ENCODE measurements at regions not wholly inside any gene's neighbourhood (a gene's known extent, or its start where the extent isn't known, plus 50 kb on each side); places are given as distances from the start of the nearest gene placed in this dataset.

- Histone ChIP-seq H3K4me1 (ENCODE audit: control insufficient read depth in 2 of 2, insufficient read depth in 2 of 2, low read length in 2 of 2) (no peaks in the 10 kb centered on the region), H3K4me3 (ENCODE audit: low read length in 2 of 2) (no peak overlapping the region), H3K9ac (ENCODE audit: low read depth in 1 of 2, low read length in 2 of 2) (no peak overlapping the region), H3K36me3 (ENCODE audit: control insufficient read depth in 2 of 2, insufficient read depth in 2 of 2, low read length in 2 of 2) (no peaks in the 10 kb centered on the region), H3K27me3 (ENCODE audit: control insufficient read depth in 2 of 2, insufficient read depth in 2 of 2, low read length in 2 of 2) (no peaks in the 10 kb centered on the region), H3K9me3 (ENCODE audit: control insufficient read depth in 2 of 2, low read length in 2 of 2) (no peaks in the 10 kb centered on the region), H3K27ac (ENCODE audit: low read depth in 2 of 2, low read length in 2 of 2) (no peak overlapping the region)
Observed at GRCh38 chr11:92796744-92797143, 172.7 kb upstream of the MTNR1B start.

GRCh38 chr11:92797874-92798273 is 171.6 kb upstream of the MTNR1B start:
- Histone ChIP-seq H3K4me3 (ENCODE audit: low read length in 2 of 2) (no peak overlapping the region), H3K27ac (ENCODE audit: low read depth in 2 of 2, low read length in 2 of 2) (no peak overlapping the region)

DNA sequence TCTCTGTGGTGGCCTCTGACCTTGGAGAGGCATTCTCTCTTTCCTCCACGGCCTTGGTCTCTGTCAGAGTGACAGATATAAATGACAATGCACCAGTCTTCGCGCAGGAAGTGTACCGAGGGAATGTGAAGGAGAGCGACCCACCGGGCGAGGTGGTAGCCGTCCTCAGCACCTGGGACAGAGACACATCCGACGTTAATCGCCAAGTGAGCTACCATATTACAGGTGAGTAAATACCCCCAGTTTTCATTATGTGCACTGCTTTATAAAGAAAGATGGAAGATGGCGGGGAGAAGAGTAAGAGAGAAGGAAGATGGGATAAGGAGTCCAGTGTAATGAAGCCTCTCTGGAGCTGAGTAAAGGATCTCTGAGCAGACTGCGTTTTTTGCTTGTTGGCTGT is 167.8 kb upstream of the MTNR1B start:
- Histone ChIP-seq H3K36me3 (ENCODE audit: control insufficient read depth in 2 of 2, insufficient read depth in 2 of 2, low read length in 2 of 2) (no peaks in the 10 kb centered on the region), H3K4me1 (ENCODE audit: control insufficient read depth in 2 of 2, insufficient read depth in 2 of 2, low read length in 2 of 2) (no peaks in the 10 kb centered on the region), H3K9ac (ENCODE audit: low read depth in 1 of 2, low read length in 2 of 2) (no peak overlapping the region), H3K27me3 (ENCODE audit: control insufficient read depth in 2 of 2, insufficient read depth in 2 of 2, low read length in 2 of 2) (no peaks in the 10 kb centered on the region), H3K4me3 (ENCODE audit: low read length in 2 of 2) (no peak overlapping the region), H3K27ac (ENCODE audit: low read depth in 2 of 2, low read length in 2 of 2) (no peak overlapping the region), H3K9me3 (ENCODE audit: control insufficient read depth in 2 of 2, low read length in 2 of 2) (no peaks in the 10 kb centered on the region)

More at GRCh38 chr11:92797874-92798273, 171.6 kb upstream of the MTNR1B start:
- Histone ChIP-seq H3K36me3 (ENCODE audit: control insufficient read depth in 2 of 2, insufficient read depth in 2 of 2, low read length in 2 of 2) (no peaks in the 10 kb centered on the region), H3K9me3 (ENCODE audit: control insufficient read depth in 2 of 2, low read length in 2 of 2) (no peaks in the 10 kb centered on the region), H3K9ac (ENCODE audit: low read depth in 1 of 2, low read length in 2 of 2) (no peak overlapping the region), H3K4me1 (ENCODE audit: control insufficient read depth in 2 of 2, insufficient read depth in 2 of 2, low read length in 2 of 2) (no peaks in the 10 kb centered on the region), H3K27me3 (ENCODE audit: control insufficient read depth in 2 of 2, insufficient read depth in 2 of 2, low read length in 2 of 2) (no peaks in the 10 kb centered on the region)

DNA sequence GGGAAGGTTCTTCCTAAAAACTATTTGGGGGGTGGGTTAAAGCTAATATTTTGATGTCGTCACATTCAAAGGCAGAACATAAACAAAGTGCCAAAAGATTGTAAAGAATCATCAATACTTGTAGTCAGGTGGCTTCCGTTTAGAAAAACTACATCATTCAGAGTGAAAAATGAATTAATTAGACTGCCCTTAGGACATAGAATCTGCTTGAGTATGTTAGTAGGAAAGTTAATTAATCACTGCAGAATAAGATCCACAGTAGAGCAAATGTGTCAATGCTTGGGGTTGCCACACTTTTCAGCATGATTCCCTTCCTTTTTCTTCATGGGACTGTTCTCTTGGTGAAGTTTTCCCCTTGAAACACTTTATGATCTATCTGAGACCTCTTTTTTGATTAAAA is 166.8 kb upstream of the MTNR1B start:
- no peaks in the 10 kb centered on the region for H3K36me3 ChIP-seq (ENCODE audit: control insufficient read depth in 2 of 2, insufficient read depth in 2 of 2, low read length in 2 of 2)
- no peak overlapping the region for H3K9ac ChIP-seq (ENCODE audit: low read depth in 1 of 2, low read length in 2 of 2)
- no peaks in the 10 kb centered on the region for H3K4me1 ChIP-seq (ENCODE audit: control insufficient read depth in 2 of 2, insufficient read depth in 2 of 2, low read length in 2 of 2)
- H3K27me3 ChIP-seq (ENCODE audit: control insufficient read depth in 2 of 2, insufficient read depth in 2 of 2, low read length in 2 of 2) = no peaks in the 10 kb centered on the region
- no peak overlapping the region for H3K4me3 ChIP-seq (ENCODE audit: low read length in 2 of 2)
- H3K9me3 ChIP-seq (ENCODE audit: control insufficient read depth in 2 of 2, low read length in 2 of 2) = no peaks in the 10 kb centered on the region
- H3K27ac ChIP-seq (ENCODE audit: low read depth in 2 of 2, low read length in 2 of 2) = no peak overlapping the region

DNA sequence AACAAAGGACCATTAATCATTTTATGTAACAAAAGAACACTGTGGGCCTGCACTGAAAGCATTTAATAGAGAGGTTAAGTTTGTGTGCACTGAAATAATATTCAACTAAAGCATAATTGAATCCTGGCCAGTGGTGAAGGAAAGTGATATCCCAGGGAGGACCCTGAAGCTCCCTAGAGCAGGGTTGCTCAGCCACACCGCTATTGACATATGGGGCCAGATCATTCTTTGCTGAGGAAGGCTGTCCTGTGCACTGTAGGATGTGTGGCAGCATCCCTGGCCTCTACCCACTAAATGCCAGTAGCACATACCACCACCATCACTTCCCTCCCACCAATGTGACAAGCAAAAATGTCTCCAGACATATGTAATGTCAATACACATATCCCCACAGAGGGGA is 166.1 kb upstream of the MTNR1B start:
- Histone ChIP-seq H3K4me1 (ENCODE audit: control insufficient read depth in 2 of 2, insufficient read depth in 2 of 2, low read length in 2 of 2) (no peaks in the 10 kb centered on the region), H3K9me3 (ENCODE audit: control insufficient read depth in 2 of 2, low read length in 2 of 2) (no peaks in the 10 kb centered on the region), H3K36me3 (ENCODE audit: control insufficient read depth in 2 of 2, insufficient read depth in 2 of 2, low read length in 2 of 2) (no peaks in the 10 kb centered on the region), H3K27ac (ENCODE audit: low read depth in 2 of 2, low read length in 2 of 2) (no peak overlapping the region), H3K4me3 (ENCODE audit: low read length in 2 of 2) (no peak overlapping the region), H3K9ac (ENCODE audit: low read depth in 1 of 2, low read length in 2 of 2) (no peak overlapping the region), H3K27me3 (ENCODE audit: control insufficient read depth in 2 of 2, insufficient read depth in 2 of 2, low read length in 2 of 2) (no peaks in the 10 kb centered on the region)

- no peak overlapping the region for H3K9ac ChIP-seq (ENCODE audit: low read depth in 1 of 2, low read length in 2 of 2)
- no peaks in the 10 kb centered on the region for H3K9me3 ChIP-seq (ENCODE audit: control insufficient read depth in 2 of 2, low read length in 2 of 2)
- H3K4me3 ChIP-seq (ENCODE audit: low read length in 2 of 2) = no peak overlapping the region
- no peaks in the 10 kb centered on the region for H3K36me3 ChIP-seq (ENCODE audit: control insufficient read depth in 2 of 2, insufficient read depth in 2 of 2, low read length in 2 of 2)
- no peaks in the 10 kb centered on the region for H3K4me1 ChIP-seq (ENCODE audit: control insufficient read depth in 2 of 2, insufficient read depth in 2 of 2, low read length in 2 of 2)
- H3K27ac ChIP-seq (ENCODE audit: low read depth in 2 of 2, low read length in 2 of 2) = no peak overlapping the region
- H3K27me3 ChIP-seq (ENCODE audit: control insufficient read depth in 2 of 2, insufficient read depth in 2 of 2, low read length in 2 of 2) = no peaks in the 10 kb centered on the region
Observed at GRCh38 chr11:92804388-92804966, 165.0 kb upstream of the MTNR1B start.

DNA sequence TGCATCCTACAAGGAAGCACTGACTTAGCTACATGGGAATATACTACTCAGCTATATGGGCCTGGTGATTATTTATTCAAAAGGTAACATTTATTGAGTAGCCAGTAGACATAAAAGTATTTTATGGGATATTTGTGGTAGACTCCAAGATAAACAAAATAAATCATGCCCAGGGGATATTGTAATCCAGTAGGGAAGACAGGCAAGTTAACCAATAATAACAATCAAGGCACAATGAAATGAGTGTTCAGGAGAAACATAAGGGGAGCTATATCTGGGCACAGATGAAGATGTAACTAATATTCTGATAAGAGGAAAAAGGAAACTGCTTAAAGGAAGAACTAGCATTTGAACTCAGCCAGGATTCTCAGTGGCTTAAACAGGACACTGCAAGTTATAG is 161.4 kb upstream of the MTNR1B start:
- no peak overlapping the region for H3K4me3 ChIP-seq (ENCODE audit: low read length in 2 of 2)
- H3K4me1 ChIP-seq (ENCODE audit: control insufficient read depth in 2 of 2, insufficient read depth in 2 of 2, low read length in 2 of 2) = no peaks in the 10 kb centered on the region
- no peaks in the 10 kb centered on the region for H3K27me3 ChIP-seq (ENCODE audit: control insufficient read depth in 2 of 2, insufficient read depth in 2 of 2, low read length in 2 of 2)
- no peaks in the 10 kb centered on the region for H3K36me3 ChIP-seq (ENCODE audit: control insufficient read depth in 2 of 2, insufficient read depth in 2 of 2, low read length in 2 of 2)
- H3K9me3 ChIP-seq (ENCODE audit: control insufficient read depth in 2 of 2, low read length in 2 of 2) = no peaks in the 10 kb centered on the region
- no peak overlapping the region for H3K27ac ChIP-seq (ENCODE audit: low read depth in 2 of 2, low read length in 2 of 2)
- H3K9ac ChIP-seq (ENCODE audit: low read depth in 1 of 2, low read length in 2 of 2) = no peak overlapping the region

DNA sequence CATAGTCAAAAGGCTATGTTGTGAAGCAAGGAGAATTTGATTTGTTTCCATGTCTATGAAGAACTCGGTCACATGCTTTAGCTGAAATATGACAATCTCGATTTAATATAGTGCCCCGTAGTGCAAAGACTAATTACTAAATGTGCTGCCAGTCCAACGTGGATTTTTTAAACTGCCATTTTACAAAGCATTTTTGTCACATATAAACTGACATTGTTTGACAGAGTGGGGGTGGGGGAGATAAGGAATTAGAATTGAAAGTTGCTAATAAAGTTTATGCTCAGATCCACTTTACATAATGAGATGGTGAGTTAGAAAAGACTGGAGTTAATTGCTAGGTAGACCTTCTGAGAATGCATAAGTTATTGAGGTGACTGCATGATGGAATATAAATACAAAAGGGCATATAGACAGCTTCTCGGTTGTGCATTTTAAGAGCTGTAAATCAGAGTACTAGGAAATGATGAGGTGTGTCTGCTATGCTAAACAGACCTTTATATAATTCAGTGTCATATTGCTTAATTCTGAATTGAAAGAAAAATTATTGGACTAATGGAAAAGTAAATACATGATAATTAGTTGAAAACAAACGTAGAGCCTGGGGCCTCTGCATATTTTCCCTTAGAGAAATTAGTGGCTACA is 158.9 kb upstream of the MTNR1B start:
- H3K4me1 ChIP-seq (ENCODE audit: control insufficient read depth in 2 of 2, insufficient read depth in 2 of 2, low read length in 2 of 2) = no peaks in the 10 kb centered on the region
- H3K9me3 ChIP-seq (ENCODE audit: control insufficient read depth in 2 of 2, low read length in 2 of 2) = no peaks in the 10 kb centered on the region
- no peak overlapping the region for H3K27ac ChIP-seq (ENCODE audit: low read depth in 2 of 2, low read length in 2 of 2)
- no peaks in the 10 kb centered on the region for H3K36me3 ChIP-seq (ENCODE audit: control insufficient read depth in 2 of 2, insufficient read depth in 2 of 2, low read length in 2 of 2)
- H3K4me3 ChIP-seq (ENCODE audit: low read length in 2 of 2) = no peak overlapping the region
- no peaks in the 10 kb centered on the region for H3K27me3 ChIP-seq (ENCODE audit: control insufficient read depth in 2 of 2, insufficient read depth in 2 of 2, low read length in 2 of 2)
- H3K9ac ChIP-seq (ENCODE audit: low read depth in 1 of 2, low read length in 2 of 2) = no peak overlapping the region

GRCh38 chr11:92811341-92811740 is 158.1 kb upstream of the MTNR1B start:
- H3K9ac ChIP-seq (ENCODE audit: low read depth in 1 of 2, low read length in 2 of 2) = no peak overlapping the region

GRCh38 chr11:92812841-92813240 is 156.6 kb upstream of the MTNR1B start:
- Histone ChIP-seq H3K4me1 (ENCODE audit: control insufficient read depth in 2 of 2, insufficient read depth in 2 of 2, low read length in 2 of 2) (no peaks in the 10 kb centered on the region), H3K27ac (ENCODE audit: low read depth in 2 of 2, low read length in 2 of 2) (no peak overlapping the region), H3K9me3 (ENCODE audit: control insufficient read depth in 2 of 2, low read length in 2 of 2) (no peaks in the 10 kb centered on the region), H3K27me3 (ENCODE audit: control insufficient read depth in 2 of 2, insufficient read depth in 2 of 2, low read length in 2 of 2) (no peaks in the 10 kb centered on the region), H3K9ac (ENCODE audit: low read depth in 1 of 2, low read length in 2 of 2) (no peak overlapping the region), H3K36me3 (ENCODE audit: control insufficient read depth in 2 of 2, insufficient read depth in 2 of 2, low read length in 2 of 2) (no peaks in the 10 kb centered on the region), H3K4me3 (ENCODE audit: low read length in 2 of 2) (no peak overlapping the region)

More at GRCh38 chr11:92811341-92811740, 158.1 kb upstream of the MTNR1B start:
- Histone ChIP-seq H3K27ac (ENCODE audit: low read depth in 2 of 2, low read length in 2 of 2) (no peak overlapping the region), H3K4me3 (ENCODE audit: low read length in 2 of 2) (no peak overlapping the region), H3K9me3 (ENCODE audit: control insufficient read depth in 2 of 2, low read length in 2 of 2) (no peaks in the 10 kb centered on the region), H3K27me3 (ENCODE audit: control insufficient read depth in 2 of 2, insufficient read depth in 2 of 2, low read length in 2 of 2) (no peaks in the 10 kb centered on the region), H3K4me1 (ENCODE audit: control insufficient read depth in 2 of 2, insufficient read depth in 2 of 2, low read length in 2 of 2) (no peaks in the 10 kb centered on the region), H3K36me3 (ENCODE audit: control insufficient read depth in 2 of 2, insufficient read depth in 2 of 2, low read length in 2 of 2) (no peaks in the 10 kb centered on the region)
